ENCODE measurements at regions not wholly inside any gene's neighbourhood (a gene's known extent, or its start where the extent isn't known, plus 50 kb on each side); places are given as distances from the start of the nearest gene placed in this dataset.

- TF ChIP-seq, protein P1, sequence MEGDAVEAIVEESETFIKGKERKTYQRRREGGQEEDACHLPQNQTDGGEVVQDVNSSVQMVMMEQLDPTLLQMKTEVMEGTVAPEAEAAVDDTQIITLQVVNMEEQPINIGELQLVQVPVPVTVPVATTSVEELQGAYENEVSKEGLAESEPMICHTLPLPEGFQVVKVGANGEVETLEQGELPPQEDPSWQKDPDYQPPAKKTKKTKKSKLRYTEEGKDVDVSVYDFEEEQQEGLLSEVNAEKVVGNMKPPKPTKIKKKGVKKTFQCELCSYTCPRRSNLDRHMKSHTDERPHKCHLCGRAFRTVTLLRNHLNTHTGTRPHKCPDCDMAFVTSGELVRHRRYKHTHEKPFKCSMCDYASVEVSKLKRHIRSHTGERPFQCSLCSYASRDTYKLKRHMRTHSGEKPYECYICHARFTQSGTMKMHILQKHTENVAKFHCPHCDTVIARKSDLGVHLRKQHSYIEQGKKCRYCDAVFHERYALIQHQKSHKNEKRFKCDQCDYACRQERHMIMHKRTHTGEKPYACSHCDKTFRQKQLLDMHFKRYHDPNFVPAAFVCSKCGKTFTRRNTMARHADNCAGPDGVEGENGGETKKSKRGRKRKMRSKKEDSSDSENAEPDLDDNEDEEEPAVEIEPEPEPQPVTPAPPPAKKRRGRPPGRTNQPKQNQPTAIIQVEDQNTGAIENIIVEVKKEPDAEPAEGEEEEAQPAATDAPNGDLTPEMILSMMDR (IDR thresholded peaks at IDR 0.05), result no peak
- TF ChIP-seq POLR2A (IDR thresholded peaks at IDR 0.05), result no peak
These were observed 1380.5 kb upstream of the WWC1 start for GRCh38 chr5:166910995-166911394.
